Activated T-helper 1 cell treated with anti-CD3 and anti-CD28 coated beads, Interleukin-12 subunit alpha, Interleukin-12 subunit beta, Interleukin-2, Interleukin-4 antibody, amounts not matched to agents 30 ng/mL and 10 ng/mL and 1 ng/mL, durations not matched to agents 14 hours and 24 hours and 36 hours (primary cell): ENCODE measurements at regions not wholly inside any gene's neighbourhood (a gene's known extent, or its start where the extent isn't known, plus 50 kb on each side); places are given as distances from the start of the nearest gene placed in this dataset.
"Not testable (repeated sequence)": the region's sequence is repeated elsewhere in the genome, so short reads cannot be mapped to it uniquely, and the experiment has no call there.

Experiments used
- DNase-seq: peaks from one replicate; pipeline ENCODE4 v3.0.0; 2021; ENCODE audit warnings: low spot score
- H3K27ac Mint-ChIP-seq: one replicate; pipeline ENCODE4 v1.8.0; 2021; ENCODE audit warnings: mild to moderate bottlenecking, mixed read lengths
- H3K27me3 Mint-ChIP-seq: one replicate; pipeline ENCODE4 v1.8.0; 2022; ENCODE audit warnings: mild to moderate bottlenecking, moderate library complexity, mixed read lengths; ENCODE audit not compliant: insufficient read depth
- H3K36me3 Mint-ChIP-seq: one replicate; pipeline ENCODE4 v1.8.0; 2021; ENCODE audit warnings: low read depth, mixed read lengths
- H3K4me1 Mint-ChIP-seq: one replicate; pipeline ENCODE4 v1.8.0; 2021; ENCODE audit warnings: low read depth, mixed read lengths
- H3K4me3 Mint-ChIP-seq: one replicate; pipeline ENCODE4 v1.8.0; 2021; ENCODE audit warnings: mild to moderate bottlenecking, moderate library complexity, mixed read lengths
- H3K9me3 Mint-ChIP-seq: one replicate; pipeline ENCODE4 v1.8.0; 2021; ENCODE audit warnings: mixed read lengths
- intact Hi-C: fragments of 100-400 bp; cut with micrococcal nuclease; formaldehyde crosslinking; loops from one replicate; pipeline ENCODE4 v1.15.1; 2024

- intact Hi-C loops, result no loop called here
- Mint-ChIP-seq H3K4me1 (no peaks in the 10 kb centered on the region), H3K9me3 (no peaks in the 10 kb centered on the region), H3K27me3 (peaks cover 3% of the 10 kb centered on the region), H3K4me3 (no peak overlapping the region), H3K27ac (no peak overlapping the region), H3K36me3 (no peaks in the 10 kb centered on the region)
- no peak for DNase-seq
These were observed 355.1 kb downstream of the SMOC2 start for GRCh38 chr6:168796106-168796505.

DNA sequence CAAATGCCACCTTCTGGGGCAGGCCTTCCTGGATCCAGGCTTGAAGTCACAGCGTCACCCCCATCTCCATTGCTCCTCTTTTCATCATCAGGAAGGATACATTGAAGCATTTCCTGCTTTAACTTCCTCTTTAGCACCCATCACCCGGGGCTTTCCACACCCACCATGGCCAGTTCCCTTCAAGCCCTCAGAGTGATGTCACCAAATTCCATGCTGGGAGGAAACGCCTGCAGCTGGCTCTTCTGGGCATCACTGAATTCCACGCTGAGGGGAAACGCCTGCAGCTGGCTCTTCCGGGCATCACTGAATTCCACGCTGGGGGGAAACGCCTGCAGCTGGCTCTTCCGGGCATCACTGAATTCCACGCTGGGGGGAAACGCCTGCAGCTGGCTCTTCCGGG, 354.6 kb downstream of the SMOC2 start:
- H3K9me3 Mint-ChIP-seq, H3K36me3 Mint-ChIP-seq, H3K27ac Mint-ChIP-seq, intact Hi-C loops, H3K27me3 Mint-ChIP-seq, H3K4me1 Mint-ChIP-seq, DNase-seq, H3K4me3 Mint-ChIP-seq: not testable (repeated sequence)

DNA sequence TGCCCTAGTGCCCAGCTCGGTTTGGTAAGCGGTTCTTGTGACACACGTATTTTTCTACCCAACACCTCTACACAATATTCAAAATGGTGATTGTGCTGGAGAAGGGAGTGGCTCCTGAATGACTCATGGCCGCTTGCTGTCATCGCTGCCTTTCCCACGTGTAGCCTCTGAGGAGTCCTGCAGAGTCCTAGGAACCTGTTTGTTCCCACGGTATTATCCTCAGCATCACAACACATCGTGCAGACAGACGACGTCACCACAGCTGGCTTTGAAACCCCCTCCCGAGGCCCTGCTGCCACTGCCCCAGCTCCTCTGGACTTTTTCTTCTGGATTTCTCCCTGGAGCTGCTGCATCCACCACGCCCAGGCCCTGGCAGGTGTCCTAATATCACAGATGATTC, 353.5 kb downstream of the SMOC2 start:
- intact Hi-C loops, result no loop called here
- Mint-ChIP-seq H3K36me3 (no peaks in the 10 kb centered on the region), H3K27me3 (peaks cover 3% of the 10 kb centered on the region), H3K4me3 (no peak overlapping the region), H3K9me3 (no peaks in the 10 kb centered on the region), H3K27ac (no peak overlapping the region), H3K4me1 (no peaks in the 10 kb centered on the region)
- DNase-seq, result no peak

DNA sequence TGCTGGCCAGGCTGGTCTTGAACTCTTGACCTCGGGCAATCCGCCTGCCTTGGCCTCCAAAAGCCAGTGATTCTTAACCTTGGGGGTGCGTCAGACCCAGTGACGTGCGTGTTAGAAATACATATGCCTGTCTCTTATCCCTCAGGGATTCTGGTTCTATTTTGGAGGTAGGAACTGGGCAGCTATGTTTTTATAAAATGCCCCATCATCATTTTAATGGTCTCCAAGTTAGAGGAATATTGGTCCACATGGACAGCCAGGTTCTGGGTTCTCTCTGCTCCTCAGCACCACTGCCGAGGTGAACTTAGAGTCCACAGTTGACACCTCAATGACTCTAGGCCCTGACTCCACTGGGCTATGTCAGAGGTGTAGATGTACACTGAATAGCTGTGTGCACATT, 352.7 kb downstream of the SMOC2 start:
- Mint-ChIP-seq H3K9me3 (no peaks in the 10 kb centered on the region), H3K36me3 (no peaks in the 10 kb centered on the region), H3K27ac (no peak overlapping the region), H3K27me3 (peaks cover under 1% of the 10 kb centered on the region), H3K4me3 (no peak overlapping the region), H3K4me1 (no peaks in the 10 kb centered on the region)
- DNase-seq, result no peak
- intact Hi-C loops, result no loop called here

- intact Hi-C loops, result no loop called here
- Mint-ChIP-seq H3K4me1 (no peaks in the 10 kb centered on the region), H3K27me3 (no peaks in the 10 kb centered on the region), H3K4me3 (no peak overlapping the region), H3K27ac (no peak overlapping the region), H3K9me3 (no peaks in the 10 kb centered on the region), H3K36me3 (no peaks in the 10 kb centered on the region)
- no peak for DNase-seq
These were observed 350.9 kb downstream of the SMOC2 start for GRCh38 chr6:168791917-168792316.

DNA sequence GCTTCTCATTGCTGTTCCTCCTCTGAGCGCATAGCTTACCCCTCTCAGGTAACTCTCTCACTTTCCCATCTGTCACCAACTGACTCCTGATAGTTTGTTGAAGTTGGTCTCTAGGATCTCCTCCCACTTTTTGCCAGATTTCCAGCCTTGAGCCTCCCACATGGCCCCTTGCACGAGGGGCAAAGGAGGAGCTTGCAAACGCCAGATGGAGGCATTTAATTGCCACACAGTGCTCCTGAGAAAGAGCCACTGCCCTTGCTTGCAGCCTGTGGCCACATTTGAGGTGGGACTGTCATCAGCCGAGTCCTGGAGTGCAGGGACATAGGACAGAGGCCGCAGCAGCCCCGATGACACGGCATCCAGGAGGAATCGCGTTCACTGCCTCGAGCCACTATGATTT, 348.7 kb downstream of the SMOC2 start:
- Mint-ChIP-seq H3K9me3 (no peaks in the 10 kb centered on the region), H3K27ac (no peak overlapping the region), H3K4me3 (no peak overlapping the region), H3K36me3 (no peaks in the 10 kb centered on the region), H3K4me1 (no peaks in the 10 kb centered on the region), H3K27me3 (peaks cover 3% of the 10 kb centered on the region)
- no peak for DNase-seq
- intact Hi-C loops, result no loop called here

- Mint-ChIP-seq H3K27me3 (peaks cover 3% of the 10 kb centered on the region), H3K36me3 (no peaks in the 10 kb centered on the region), H3K9me3 (no peaks in the 10 kb centered on the region), H3K4me3 (no peak overlapping the region), H3K27ac (no peak overlapping the region), H3K4me1 (no peaks in the 10 kb centered on the region)
- intact Hi-C loops, result no loop called here
- DNase-seq, result no peak
These were observed 344.9 kb downstream of the SMOC2 start for GRCh38 chr6:168785720-168786511.

GRCh38 chr6:168784426-168784825, 343.4 kb downstream of the SMOC2 start:
- no peak for DNase-seq
- peaks cover 3% of the 10 kb centered on the region for H3K27me3 Mint-ChIP-seq
- no peak overlapping the region for H3K27ac Mint-ChIP-seq
- H3K4me1 Mint-ChIP-seq, result no peaks in the 10 kb centered on the region
- no peaks in the 10 kb centered on the region for H3K36me3 Mint-ChIP-seq
- intact Hi-C loops, result no loop called here
- no peak overlapping the region for H3K4me3 Mint-ChIP-seq
- peaks cover 5% of the 10 kb centered on the region for H3K9me3 Mint-ChIP-seq

- peaks cover 5% of the 10 kb centered on the region for H3K9me3 Mint-ChIP-seq
- H3K27me3 Mint-ChIP-seq, result peaks cover 3% of the 10 kb centered on the region
- H3K36me3 Mint-ChIP-seq, result no peaks in the 10 kb centered on the region
- H3K4me3 Mint-ChIP-seq, result no peak overlapping the region
- intact Hi-C loops, result no loop called here
- no peak for DNase-seq
- no peaks in the 10 kb centered on the region for H3K4me1 Mint-ChIP-seq
- no peak overlapping the region for H3K27ac Mint-ChIP-seq
These were observed 342.7 kb downstream of the SMOC2 start for GRCh38 chr6:168783720-168784119.

GRCh38 chr6:168782187-168782751, 341.3 kb downstream of the SMOC2 start:
- no peaks in the 10 kb centered on the region for H3K4me1 Mint-ChIP-seq
- H3K27me3 Mint-ChIP-seq, result peaks cover 5% of the 10 kb centered on the region
- H3K4me3 Mint-ChIP-seq, result no peak overlapping the region
- peaks cover 5% of the 10 kb centered on the region for H3K9me3 Mint-ChIP-seq
- intact Hi-C loops, result no loop called here
- H3K27ac Mint-ChIP-seq, result no peak overlapping the region
- H3K36me3 Mint-ChIP-seq, result no peaks in the 10 kb centered on the region
- no peak for DNase-seq

GRCh38 chr6:168778201-168778600, 337.2 kb downstream of the SMOC2 start:
- intact Hi-C loops, result no loop called here
- no peaks in the 10 kb centered on the region for H3K4me1 Mint-ChIP-seq
- no peak overlapping the region for H3K4me3 Mint-ChIP-seq
- peaks cover 2% of the 10 kb centered on the region for H3K27me3 Mint-ChIP-seq
- H3K27ac Mint-ChIP-seq, result no peak overlapping the region
- no peak for DNase-seq
- no peaks in the 10 kb centered on the region for H3K36me3 Mint-ChIP-seq
- H3K9me3 Mint-ChIP-seq, result peaks cover 5% of the 10 kb centered on the region

DNA sequence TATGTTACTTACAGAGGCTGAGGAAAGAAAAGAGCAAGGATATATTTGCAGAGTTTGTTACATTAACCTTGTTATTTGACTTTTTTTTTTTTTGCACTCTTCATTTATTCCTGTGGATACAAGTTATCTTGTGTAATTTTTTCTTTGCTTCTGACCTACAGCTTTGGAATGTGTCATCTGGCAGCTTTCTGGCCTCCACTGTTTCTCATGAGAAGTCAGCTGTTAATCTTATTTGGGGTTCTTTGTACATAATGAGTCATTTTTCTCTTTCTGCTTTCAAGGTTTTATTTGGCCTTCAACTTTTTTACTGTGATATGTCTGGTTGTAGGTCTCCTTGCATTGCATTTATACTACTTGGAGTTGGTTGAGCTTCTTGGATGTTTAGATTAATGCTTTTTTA, 333.4 kb downstream of the SMOC2 start:
- Mint-ChIP-seq H3K36me3 (no peaks in the 10 kb centered on the region), H3K27ac (no peak overlapping the region), H3K9me3 (no peaks in the 10 kb centered on the region), H3K27me3 (peaks cover 2% of the 10 kb centered on the region), H3K4me1 (no peaks in the 10 kb centered on the region), H3K4me3 (no peak overlapping the region)
- intact Hi-C loops, result no loop called here
- no peak for DNase-seq

DNA sequence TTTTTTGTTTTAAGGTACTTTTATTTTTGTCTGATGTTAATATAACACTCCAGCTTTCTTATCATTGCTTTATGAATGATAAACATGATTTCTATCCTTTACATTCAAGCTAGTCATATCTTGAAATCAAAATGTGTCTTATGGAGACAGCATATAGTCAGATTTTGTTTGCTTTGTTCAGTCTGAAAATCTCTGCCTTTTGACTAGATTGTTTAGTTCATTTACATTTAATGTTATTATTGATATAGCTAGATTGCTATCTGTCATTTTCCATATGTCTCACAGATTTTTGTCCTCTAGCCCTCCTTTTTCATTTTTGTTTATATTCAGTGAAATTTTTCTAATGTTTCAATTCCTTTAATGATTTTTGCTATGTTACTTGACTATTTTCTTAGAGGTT, 332.8 kb downstream of the SMOC2 start:
- no peaks in the 10 kb centered on the region for H3K4me1 Mint-ChIP-seq
- intact Hi-C loops, result no loop called here
- no peaks in the 10 kb centered on the region for H3K9me3 Mint-ChIP-seq
- peaks cover 2% of the 10 kb centered on the region for H3K27me3 Mint-ChIP-seq
- H3K27ac Mint-ChIP-seq, result no peak overlapping the region
- no peak overlapping the region for H3K4me3 Mint-ChIP-seq
- no peaks in the 10 kb centered on the region for H3K36me3 Mint-ChIP-seq
- DNase-seq, result no peak

DNA sequence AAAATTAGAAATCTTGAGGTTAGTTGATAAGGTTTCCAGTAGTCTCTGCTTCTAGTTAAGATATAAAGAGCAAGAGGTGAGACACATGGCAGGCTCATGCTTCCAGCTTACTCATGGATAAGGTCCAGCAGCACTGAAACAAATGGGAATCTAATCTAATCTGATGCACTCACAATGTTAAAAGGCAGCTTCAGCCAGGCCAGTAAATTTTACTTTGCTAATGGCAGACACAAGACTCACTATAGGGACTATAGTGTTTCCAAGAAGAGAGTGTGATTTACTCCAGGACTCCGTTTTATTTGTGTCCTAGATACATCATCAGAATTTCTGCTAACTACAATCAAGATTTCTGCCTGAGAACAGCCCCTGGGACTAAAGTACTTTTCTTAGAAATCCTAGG, 324.8 kb downstream of the SMOC2 start:
- Mint-ChIP-seq H3K27me3 (no peaks in the 10 kb centered on the region), H3K9me3 (peaks cover 3% of the 10 kb centered on the region), H3K4me3 (no peak overlapping the region), H3K27ac (no peak overlapping the region), H3K4me1 (no peaks in the 10 kb centered on the region), H3K36me3 (no peaks in the 10 kb centered on the region)
- intact Hi-C loops, result no loop called here
- DNase-seq, result no peak
